ENCODE measurements at regions not wholly inside any gene's neighbourhood (a gene's known extent, or its start where the extent isn't known, plus 50 kb on each side); places are given as distances from the start of the nearest gene placed in this dataset.

- H3K4me3 ChIP-seq (ENCODE audit: low read depth, low read length) = no peak overlapping the region
- TF ChIP-seq, protein P1, sequence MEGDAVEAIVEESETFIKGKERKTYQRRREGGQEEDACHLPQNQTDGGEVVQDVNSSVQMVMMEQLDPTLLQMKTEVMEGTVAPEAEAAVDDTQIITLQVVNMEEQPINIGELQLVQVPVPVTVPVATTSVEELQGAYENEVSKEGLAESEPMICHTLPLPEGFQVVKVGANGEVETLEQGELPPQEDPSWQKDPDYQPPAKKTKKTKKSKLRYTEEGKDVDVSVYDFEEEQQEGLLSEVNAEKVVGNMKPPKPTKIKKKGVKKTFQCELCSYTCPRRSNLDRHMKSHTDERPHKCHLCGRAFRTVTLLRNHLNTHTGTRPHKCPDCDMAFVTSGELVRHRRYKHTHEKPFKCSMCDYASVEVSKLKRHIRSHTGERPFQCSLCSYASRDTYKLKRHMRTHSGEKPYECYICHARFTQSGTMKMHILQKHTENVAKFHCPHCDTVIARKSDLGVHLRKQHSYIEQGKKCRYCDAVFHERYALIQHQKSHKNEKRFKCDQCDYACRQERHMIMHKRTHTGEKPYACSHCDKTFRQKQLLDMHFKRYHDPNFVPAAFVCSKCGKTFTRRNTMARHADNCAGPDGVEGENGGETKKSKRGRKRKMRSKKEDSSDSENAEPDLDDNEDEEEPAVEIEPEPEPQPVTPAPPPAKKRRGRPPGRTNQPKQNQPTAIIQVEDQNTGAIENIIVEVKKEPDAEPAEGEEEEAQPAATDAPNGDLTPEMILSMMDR (IDR thresholded peaks at IDR 0.05; ENCODE audit: low read depth, low read length) = no peak
- TF ChIP-seq, protein P2, sequence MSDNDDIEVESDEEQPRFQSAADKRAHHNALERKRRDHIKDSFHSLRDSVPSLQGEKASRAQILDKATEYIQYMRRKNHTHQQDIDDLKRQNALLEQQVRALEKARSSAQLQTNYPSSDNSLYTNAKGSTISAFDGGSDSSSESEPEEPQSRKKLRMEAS (IDR thresholded peaks at IDR 0.05; ENCODE audit: low read depth, low read length) = no peak
- TF ChIP-seq POLR2A (IDR thresholded peaks at IDR 0.05; ENCODE audit: extremely low read depth, insufficient read length) = no peak
- TF ChIP-seq MYC (IDR thresholded peaks at IDR 0.05; ENCODE audit: low read depth, low read length) = no peak
- no peak for DNase-seq (ENCODE audit: low read depth)
Measured at GRCh38 chr12:126342866-126343265, 1277.6 kb downstream of the AACS start.

GRCh38 chr12:126343321-126343720, 1278.1 kb downstream of the AACS start:
- no peak overlapping the region for H3K4me3 ChIP-seq (ENCODE audit: low read depth, low read length)
- no peak for TF ChIP-seq MYC (IDR thresholded peaks at IDR 0.05; ENCODE audit: low read depth, low read length)
- TF ChIP-seq POLR2A (IDR thresholded peaks at IDR 0.05; ENCODE audit: extremely low read depth, insufficient read length) = no peak
- TF ChIP-seq, protein P1 (IDR thresholded peaks at IDR 0.05; ENCODE audit: low read depth, low read length) = no peak
- TF ChIP-seq, protein P2 (IDR thresholded peaks at IDR 0.05; ENCODE audit: low read depth, low read length) = no peak
- DNase-seq (ENCODE audit: low read depth) = no peak

GRCh38 chr12:126346087-126346486, 1280.9 kb downstream of the AACS start:
- no peak for DNase-seq (ENCODE audit: low read depth)
- TF ChIP-seq POLR2A (IDR thresholded peaks at IDR 0.05; ENCODE audit: extremely low read depth, insufficient read length) (no peak), MYC (IDR thresholded peaks at IDR 0.05; ENCODE audit: low read depth, low read length) (no peak)
- TF ChIP-seq, protein P1 (IDR thresholded peaks at IDR 0.05; ENCODE audit: low read depth, low read length) = peak; percentile 22
- TF ChIP-seq, protein P2 (IDR thresholded peaks at IDR 0.05; ENCODE audit: low read depth, low read length) = no peak
- no peak overlapping the region for H3K4me3 ChIP-seq (ENCODE audit: low read depth, low read length)

- no peak for TF ChIP-seq MYC (IDR thresholded peaks at IDR 0.05; ENCODE audit: low read depth, low read length)
- TF ChIP-seq, protein P1 (IDR thresholded peaks at IDR 0.05; ENCODE audit: low read depth, low read length) = peak; percentile 46
- DNase-seq (ENCODE audit: low read depth) = peak; percentile 21
- H3K4me3 ChIP-seq (ENCODE audit: low read depth, low read length) = no peak overlapping the region
Measured at GRCh38 chr12:126347421-126347820, 1282.2 kb downstream of the AACS start.

GRCh38 chr12:126349383-126349782, 1284.1 kb downstream of the AACS start:
- H3K4me3 ChIP-seq (ENCODE audit: low read depth, low read length) = no peak overlapping the region
- no peak for DNase-seq (ENCODE audit: low read depth)
- TF ChIP-seq, protein P2 (IDR thresholded peaks at IDR 0.05; ENCODE audit: low read depth, low read length) = no peak
- no peak for TF ChIP-seq POLR2A (IDR thresholded peaks at IDR 0.05; ENCODE audit: extremely low read depth, insufficient read length)

GRCh38 chr12:126353604-126354003, 1288.4 kb downstream of the AACS start:
- no peak for DNase-seq (ENCODE audit: low read depth)
- TF ChIP-seq POLR2A (IDR thresholded peaks at IDR 0.05; ENCODE audit: extremely low read depth, insufficient read length) (no peak), MYC (IDR thresholded peaks at IDR 0.05; ENCODE audit: low read depth, low read length) (no peak)
- TF ChIP-seq, protein P1 (IDR thresholded peaks at IDR 0.05; ENCODE audit: low read depth, low read length) = no peak
- TF ChIP-seq, protein P2 (IDR thresholded peaks at IDR 0.05; ENCODE audit: low read depth, low read length) = no peak
- no peak overlapping the region for H3K4me3 ChIP-seq (ENCODE audit: low read depth, low read length)
